Fibroblast of gingiva (primary cell): ENCODE measurements at regions not wholly inside any gene's neighbourhood (a gene's known extent, or its start where the extent isn't known, plus 50 kb on each side); places are given as distances from the start of the nearest gene placed in this dataset.
A peak's percentile ranks its signal among the peaks of the same experiment; 100 is the strongest.

Experiments used
- DNase-seq: peaks from one replicate; pipeline ENCODE4 v3.0.0-alpha.2; 2011; ENCODE audit warnings: low read depth

DNA sequence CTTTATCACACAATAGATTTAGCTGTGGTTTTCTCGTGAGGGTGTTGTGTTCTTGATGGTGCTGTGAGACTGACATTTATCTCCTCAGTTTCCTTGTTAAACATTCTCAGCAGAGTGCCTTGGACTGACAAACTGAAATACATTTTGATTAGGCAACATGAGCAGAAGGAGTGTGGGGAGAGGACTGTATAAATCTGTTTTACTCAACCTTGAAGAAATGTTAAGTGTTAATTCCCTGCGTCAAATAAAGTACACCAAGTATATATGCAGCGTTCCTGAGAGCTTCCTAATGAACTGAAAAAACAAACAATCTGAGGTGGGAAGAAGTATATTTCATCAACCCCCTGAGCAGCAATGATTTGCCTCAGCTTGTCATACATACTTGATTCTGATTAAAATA, 540.3 kb upstream of the B3GALT2 start:
- DNase-seq, result no peak

DNA sequence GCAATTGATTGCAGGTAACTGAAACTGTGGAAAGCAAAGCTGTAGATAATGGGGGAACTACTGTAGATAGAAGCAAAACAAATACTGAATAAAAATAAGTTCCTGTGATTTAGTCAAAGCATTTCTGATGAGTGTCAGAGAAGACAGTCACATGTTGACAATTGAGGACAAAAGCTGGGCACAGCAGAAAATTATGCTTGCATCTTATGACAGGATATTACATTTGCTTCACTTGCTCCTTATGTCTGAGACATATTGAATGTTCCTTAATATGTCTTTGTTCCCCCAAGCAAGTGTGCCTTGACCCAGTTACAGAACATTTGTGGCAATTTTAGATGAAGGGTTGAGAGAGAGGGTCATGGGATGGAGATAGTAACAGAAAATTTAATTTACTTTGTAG, 526.0 kb upstream of the B3GALT2 start:
- no peak for DNase-seq

DNA sequence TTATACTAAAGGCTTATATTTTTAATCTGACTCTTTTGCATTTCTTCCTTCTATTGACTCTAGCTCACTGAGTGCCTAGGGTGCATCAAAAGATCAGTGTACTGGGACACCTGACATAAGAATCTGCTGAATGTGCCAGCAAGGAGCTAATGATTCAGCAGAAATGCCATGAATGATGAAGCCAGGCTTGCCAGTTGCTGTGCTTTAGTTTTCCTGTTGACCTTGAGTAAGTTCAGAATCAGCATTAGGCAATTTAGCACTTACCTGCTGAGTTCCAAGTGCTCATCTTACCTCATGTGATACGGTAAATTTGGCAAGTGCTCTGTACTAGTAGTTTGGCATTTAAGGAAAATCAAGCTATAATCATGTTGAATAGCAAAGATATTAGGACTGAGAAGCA, 523.2 kb upstream of the B3GALT2 start:
- DNase-seq, result no peak

DNA sequence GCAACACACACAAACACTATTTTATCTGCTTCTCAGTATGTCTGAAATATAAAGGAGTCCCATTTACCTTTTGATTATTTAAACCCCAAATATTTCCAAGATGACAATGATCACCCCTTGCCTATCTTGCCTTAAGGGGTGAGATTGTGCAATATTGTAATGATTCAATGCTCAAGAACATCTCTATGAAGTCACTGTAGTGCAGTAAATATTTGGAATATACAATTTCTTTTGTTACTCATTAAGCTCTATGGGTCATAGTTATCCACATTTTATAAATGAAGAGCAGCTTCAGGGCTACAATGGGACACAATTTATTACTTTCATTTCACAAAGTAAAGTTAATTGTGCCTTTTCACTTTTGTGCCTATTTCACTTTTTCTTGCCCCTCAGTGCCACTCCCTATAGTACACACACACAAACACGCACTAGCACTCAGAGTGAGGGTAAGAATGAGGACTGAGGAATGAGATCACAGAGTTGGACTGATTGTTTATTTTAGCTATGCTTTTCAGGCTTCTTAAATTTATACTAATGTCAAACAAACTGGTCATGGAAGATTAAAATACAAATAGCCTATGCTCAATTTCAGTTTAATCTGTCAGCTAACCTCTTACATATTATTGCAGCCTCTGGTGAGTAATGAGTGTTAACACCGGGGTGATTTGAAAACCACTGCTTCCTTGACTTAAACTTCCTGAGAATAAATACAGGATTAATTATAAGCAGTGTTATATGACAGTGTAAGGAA, 521.0 kb upstream of the B3GALT2 start:
- peak; percentile 50 for DNase-seq

DNA sequence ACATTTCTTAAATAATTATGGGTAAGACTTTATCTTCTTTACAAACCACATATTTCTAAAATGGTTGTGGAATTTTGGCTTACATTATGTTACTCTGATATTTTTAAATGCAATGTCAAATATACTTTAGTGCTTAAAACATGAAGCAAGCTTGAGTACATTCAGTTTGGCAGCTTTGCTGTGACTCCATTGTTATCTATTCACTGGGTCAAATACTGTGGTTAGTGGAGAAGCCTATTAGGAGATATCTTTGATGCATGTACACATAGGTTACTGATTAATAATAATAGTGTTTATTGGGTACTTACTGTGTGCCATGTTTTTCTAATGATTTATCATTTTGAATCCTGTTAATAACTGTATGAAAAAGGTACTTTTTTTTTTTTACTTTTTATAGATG, 520.4 kb upstream of the B3GALT2 start:
- DNase-seq, result no peak

- no peak for DNase-seq
These were observed 519.2 kb upstream of the B3GALT2 start for GRCh38 chr1:193705554-193705981.

DNA sequence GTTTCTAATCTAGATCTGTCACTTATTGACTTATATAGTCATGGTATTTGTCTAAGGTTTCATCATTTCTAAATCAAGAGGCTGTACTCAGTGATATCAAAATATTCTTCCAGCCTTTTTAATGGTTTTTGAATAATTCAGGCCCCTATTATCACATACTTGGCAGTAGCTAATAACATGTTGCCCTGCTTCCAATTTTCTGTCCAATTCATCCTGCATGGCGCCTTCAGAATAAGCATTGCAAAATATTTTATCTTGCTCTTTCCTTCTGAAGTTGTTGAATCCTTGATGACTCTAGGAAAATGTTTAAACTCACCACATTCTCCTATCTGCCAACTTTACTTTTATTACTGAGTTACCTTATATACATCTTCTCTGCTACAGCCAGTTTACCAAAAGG, 517.2 kb upstream of the B3GALT2 start:
- DNase-seq, result no peak

GRCh38 chr1:193703121-193703520, 516.7 kb upstream of the B3GALT2 start:
- DNase-seq, result no peak

DNA sequence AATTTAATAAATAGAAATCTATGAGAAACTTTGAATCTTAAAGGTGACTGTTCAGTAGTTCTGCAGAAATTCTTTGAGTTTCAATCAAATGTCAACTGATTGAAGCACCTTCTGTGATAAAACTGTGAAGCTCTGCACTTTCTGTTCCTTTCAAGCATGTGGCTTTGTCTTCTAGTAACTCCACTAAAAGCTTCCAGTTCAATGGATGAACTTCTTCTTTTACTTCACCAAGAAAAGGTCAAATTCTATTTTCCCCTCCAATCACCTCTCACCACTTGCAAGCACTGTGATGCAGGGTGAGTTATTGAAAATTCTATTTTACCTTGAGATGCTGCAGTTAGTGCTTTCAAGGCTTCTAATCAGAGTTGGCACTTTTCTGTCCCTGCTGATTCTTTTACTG, 515.3 kb upstream of the B3GALT2 start:
- DNase-seq, result no peak

- no peak for DNase-seq
These were observed 514.4 kb upstream of the B3GALT2 start for GRCh38 chr1:193700710-193701355.

GRCh38 chr1:193699261-193699660, 512.8 kb upstream of the B3GALT2 start:
- DNase-seq, result no peak

- no peak for DNase-seq
These were observed 511.4 kb upstream of the B3GALT2 start for GRCh38 chr1:193697776-193698175.

GRCh38 chr1:193697115-193697762, 510.8 kb upstream of the B3GALT2 start:
- no peak for DNase-seq

- no peak for DNase-seq
These were observed 508.3 kb upstream of the B3GALT2 start for GRCh38 chr1:193694741-193695140.

- DNase-seq, result no peak
These were observed 499.6 kb upstream of the B3GALT2 start for GRCh38 chr1:193685986-193686385.

GRCh38 chr1:193681422-193681821, 495.0 kb upstream of the B3GALT2 start:
- no peak for DNase-seq

DNA sequence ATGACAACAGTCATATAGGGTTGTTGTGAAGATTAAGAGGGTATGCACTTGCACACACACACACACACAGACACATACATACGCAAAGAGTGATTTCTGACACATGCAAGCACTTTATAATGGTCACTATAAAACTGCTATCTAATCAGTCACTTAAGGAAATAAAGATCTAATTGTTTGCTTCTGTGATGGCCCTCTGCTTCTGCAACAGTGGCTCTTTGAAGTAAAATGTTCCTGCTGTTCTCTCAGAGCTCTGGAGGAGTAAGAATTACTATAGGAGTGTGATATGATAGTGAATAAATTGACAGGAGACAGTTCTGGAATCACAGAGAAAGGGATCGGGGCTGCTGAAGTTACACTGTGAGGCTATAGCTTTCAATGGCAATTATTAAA, 494.5 kb upstream of the B3GALT2 start:
- no peak for DNase-seq

- DNase-seq, result no peak
These were observed 494.0 kb upstream of the B3GALT2 start for GRCh38 chr1:193680247-193680923.

DNA sequence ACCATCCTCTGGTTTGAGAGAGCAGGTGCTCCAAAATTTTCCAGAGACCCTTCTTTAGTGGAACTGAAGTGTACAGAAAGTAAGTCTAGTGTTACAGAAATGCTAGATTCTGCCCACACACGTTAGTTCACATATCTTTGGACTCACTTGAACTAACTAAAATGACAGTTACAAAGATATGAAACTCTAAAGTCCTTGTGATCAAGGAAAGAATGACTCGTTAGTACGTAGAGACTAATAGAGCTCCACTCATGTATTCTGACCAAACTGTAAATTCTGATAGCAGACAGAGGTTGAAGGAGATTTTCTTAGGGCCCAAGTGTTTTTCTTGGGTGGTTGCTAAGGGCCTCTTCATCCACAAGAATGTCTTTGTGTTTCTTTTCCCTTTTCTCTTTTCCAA, 491.5 kb upstream of the B3GALT2 start:
- DNase-seq, result no peak

DNA sequence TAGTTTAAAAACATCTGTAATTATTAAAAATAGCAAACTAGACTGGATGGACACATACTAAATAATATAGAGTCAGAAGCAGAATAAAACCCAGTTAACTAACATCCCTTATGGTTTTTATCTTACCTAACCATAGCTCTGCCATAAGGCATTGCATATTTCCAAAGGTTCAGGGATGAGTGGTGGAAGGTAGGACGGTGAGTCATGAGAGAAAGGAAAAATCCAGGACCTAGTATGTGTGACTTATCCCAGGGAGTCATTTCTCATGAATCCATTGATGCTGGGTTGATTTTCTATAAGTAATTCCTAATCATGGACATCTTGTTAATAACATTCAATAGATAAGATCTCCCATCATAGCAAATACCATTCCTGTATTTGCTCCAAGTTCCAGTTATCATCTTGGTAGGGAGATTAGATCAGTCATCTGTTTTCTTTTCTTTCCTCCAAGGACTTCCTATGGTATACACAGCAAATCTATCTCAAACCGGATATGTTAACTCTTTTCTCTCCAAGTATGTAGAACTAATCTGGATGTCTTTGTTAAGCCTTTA, 490.7 kb upstream of the B3GALT2 start:
- DNase-seq, result no peak

GRCh38 chr1:193674292-193674944, 488.0 kb upstream of the B3GALT2 start:
- DNase-seq, result no peak

DNA sequence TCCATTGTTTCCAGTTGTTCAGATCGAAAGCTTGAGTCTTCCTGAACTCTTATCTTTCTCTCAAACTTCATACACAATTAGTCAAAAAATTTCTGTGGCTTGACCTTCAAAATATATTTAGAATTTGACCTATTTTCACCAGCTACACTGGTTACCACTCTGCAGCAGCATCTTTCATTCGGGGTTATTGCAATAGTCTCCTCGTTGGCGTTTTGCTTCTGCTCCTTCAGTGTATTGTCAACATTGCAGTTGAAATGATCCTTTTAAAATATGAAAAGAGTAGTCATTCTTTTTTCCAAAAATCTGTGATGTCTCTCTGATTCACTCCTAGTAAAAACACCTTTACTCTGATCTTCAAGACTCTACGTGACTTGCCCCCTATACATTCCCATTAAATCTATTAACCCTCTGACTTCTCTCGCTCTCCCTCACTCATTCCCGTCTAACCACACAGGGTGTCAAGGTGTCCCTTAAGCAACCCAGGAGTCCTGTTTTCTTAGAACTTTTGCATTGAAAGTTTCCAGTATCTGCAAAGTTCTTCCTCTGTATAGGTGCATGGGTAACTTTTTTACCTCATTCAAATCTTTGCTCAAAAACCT, 480.2 kb upstream of the B3GALT2 start:
- no peak for DNase-seq
